ENCODE measurements at regions not wholly inside any gene's neighbourhood (a gene's known extent, or its start where the extent isn't known, plus 50 kb on each side); places are given as distances from the start of the nearest gene placed in this dataset.

GRCh38 chr14:101357559-101358319 is 203.6 kb upstream of the DIO3 start:
- no peak for DNase-seq

DNA sequence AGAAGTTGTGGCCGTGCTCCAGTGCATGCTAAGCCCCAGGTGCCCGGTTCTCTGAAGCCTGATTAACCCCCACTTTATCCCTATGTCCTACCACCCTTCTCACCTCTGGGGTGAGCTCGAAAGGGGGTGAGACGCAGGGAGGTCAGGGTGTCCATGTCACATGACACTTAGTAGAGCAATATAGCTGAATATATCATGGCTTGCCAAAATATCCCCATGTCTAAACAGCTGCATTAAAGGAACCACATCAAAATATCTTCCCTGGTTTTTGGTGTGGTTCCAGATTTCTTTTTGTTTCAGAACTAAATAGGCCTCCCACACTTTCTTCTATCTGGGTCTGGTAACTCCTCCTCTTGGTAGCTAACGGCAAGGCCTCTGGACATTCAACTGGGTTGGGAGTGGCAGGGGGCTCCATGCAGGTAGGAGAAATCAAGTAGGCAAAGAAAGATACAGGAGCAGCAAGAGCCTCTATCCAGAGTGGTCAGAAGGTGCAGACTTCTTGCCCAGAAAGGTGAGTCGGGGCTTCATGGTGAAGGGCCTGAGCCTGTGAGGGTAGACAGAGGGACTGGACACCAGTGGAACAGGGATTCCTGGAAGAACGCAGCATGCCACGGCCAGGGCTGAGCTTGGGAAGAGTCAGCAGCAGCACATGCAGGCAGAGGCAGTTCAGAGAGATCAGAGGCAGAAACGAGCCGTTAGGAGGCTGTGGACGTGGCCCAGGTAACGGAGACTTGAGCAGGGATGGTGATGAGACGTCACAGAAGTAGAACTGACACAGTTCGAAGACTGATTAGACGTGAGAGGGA is 202.8 kb upstream of the DIO3 start:
- peak; percentile 32 for DNase-seq

DNA sequence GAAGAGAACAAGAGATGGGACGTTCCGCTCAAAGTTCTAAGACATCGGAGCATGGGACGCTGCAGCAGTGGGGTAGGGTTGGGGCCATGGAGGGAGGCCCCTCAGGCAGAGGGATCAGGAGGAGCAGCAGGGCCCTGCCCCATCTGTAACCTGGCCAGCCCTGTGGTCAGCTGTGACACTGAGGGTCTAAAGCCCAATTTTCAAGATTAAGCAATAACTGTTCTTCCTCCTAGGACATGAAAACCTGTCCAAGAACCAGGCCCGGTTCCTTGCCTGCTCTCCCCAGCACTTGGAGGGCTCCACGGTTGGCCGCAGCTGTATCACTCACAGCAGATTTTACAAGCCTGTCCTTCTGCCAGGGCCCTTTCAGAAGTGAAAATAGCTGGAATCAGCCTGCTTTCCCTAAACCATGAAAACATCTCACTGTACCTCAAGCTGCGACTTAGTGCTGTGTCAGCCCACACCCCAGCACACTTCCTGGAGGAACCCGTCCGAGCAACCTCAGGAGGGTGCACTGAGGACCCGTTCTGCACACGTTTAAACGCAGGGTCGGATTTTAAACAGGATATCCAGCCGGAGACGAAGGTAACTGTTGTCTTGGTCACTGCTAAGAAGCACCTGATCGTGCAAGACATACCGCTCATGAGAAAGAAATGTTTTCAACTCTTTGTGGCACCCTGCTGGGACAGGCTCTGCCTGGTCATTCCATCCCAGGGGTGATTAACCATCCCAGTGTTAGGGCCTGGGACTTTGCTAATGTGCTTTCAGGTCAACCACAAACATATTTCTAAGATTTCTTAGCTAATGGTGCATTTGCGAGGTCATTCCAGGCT is 201.9 kb upstream of the DIO3 start:
- DNase-seq: peak; percentile 68

- DNase-seq: peak; percentile 77
These were observed 201.0 kb upstream of the DIO3 start for GRCh38 chr14:101360054-101360911.

DNA sequence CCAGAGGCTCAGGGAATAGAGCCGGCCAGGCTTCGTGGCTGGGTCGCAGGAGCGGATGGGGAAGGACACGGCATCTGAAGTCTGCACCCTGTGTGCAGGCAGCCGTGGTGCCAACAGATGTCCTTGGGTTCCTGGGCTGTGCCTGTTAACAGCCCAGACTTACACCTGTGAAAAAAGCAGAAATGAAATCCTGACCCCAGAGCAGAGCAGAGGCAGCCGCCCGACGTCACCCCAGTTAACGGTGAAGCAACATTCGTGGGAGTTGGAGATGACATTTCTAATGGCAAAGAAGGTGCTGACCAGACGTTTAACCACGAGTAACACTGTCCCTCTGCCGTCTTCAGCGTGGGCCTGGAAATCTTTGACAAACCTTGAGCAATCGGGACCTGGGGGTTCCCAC is 200.3 kb upstream of the DIO3 start:
- no peak for DNase-seq

GRCh38 chr14:101361451-101362433 is 199.6 kb upstream of the DIO3 start:
- DNase-seq: no peak

GRCh38 chr14:101362529-101363260 is 198.6 kb upstream of the DIO3 start:
- DNase-seq: no peak

- no peak for DNase-seq
These were observed 198.1 kb upstream of the DIO3 start for GRCh38 chr14:101363261-101363555.

- DNase-seq: peak; percentile 38
These were observed 197.4 kb upstream of the DIO3 start for GRCh38 chr14:101363880-101364391.

DNA sequence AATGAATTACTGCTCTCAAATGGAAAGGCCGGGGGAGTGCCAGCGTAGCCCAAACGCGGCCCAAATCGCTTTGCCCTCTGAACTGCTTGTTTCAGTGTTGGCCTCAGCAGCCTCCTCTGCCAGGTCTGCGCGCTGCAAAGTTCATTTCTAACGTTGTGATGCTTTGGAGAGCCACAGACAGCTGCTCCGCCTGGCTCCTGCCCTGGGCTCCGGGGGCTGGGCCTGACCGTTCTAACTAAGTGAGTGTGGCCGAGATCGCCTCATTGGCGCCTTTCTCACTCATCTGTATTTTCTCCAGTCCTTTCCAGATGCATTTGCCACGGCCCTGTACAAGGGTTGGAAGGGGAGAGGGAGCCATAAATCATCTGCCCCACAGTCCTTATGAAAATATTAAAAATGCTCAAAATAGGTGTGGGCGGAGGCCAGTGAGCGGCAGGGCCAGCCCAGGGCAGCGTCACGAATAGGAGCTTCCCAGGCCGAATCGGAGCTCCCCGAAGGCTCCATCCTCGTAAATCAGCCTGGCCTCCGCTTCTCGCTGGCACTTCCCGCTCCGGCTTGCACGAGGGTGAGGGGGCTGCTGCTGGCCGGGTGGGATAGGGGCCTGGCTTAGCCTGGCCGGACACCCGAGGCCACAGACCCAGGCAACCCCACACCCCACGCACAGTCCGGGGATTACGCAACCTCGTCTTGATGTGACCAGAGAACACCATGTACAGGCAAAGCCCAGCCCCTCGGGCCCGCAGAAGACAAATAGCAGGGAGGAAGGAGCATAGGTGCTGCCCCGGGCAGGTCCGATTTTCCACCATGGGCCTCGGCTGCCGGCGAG is 196.6 kb upstream of the DIO3 start:
- peak; percentile 77 for DNase-seq

- DNase-seq: peak; percentile 30
These were observed 195.8 kb upstream of the DIO3 start for GRCh38 chr14:101365329-101366158.

- DNase-seq: no peak
These were observed 193.7 kb upstream of the DIO3 start for GRCh38 chr14:101367421-101368261.

- DNase-seq: no peak
These were observed 192.7 kb upstream of the DIO3 start for GRCh38 chr14:101368629-101369028.

- no peak for DNase-seq
These were observed 191.9 kb upstream of the DIO3 start for GRCh38 chr14:101369194-101369915.

- no peak for DNase-seq
These were observed 191.2 kb upstream of the DIO3 start for GRCh38 chr14:101369916-101370592.

Measured in tongue (tissue), 1 donor.